ENCODE measurements at regions not wholly inside any gene's neighbourhood (a gene's known extent, or its start where the extent isn't known, plus 50 kb on each side); places are given as distances from the start of the nearest gene placed in this dataset.

DNA sequence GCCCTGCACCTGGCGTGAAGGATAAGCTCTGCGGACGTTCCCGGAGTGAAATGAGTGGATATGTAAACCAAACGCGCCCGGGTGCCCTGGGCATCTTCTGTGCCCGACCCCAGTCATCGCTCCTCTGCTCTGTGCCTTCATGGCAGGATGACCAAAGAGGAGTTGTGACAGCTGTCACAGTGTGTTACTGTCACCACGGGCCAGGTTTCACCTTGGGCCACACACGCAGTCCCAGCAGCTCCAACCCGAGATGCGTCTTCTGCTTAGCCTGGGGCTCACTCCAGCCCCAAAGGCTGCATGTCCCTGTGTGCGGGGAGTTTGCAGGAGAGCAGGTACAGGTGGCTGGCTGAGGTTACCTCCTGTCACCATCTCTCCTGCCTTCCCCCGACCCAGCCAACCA, 311.6 kb downstream of the BMP7 start:
- DNase-seq (ENCODE audit: low read depth in 4 of 4, low spot score in 1 of 4): no peak

DNA sequence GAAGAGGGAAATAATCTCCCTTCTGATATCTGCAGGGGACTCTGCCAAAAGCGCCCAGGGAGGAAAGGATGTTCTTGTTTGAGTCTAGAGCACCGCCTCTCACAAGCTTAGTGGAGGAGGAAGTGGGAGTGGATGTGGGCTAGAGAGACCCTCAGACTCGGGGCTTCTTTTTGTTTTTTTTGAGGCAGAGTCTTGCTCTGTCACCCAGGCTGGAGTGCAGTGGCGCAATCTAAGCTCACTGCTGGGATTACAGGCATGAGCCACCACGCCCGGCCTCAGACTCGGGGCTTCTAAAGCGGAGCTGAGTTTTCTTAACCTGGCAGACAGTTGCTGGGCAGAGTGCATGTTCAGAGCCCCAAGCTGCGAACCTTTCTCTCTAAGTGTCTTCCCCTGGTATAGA, 310.8 kb downstream of the BMP7 start:
- no peak for DNase-seq (ENCODE audit: low read depth in 4 of 4, low spot score in 1 of 4)

DNA sequence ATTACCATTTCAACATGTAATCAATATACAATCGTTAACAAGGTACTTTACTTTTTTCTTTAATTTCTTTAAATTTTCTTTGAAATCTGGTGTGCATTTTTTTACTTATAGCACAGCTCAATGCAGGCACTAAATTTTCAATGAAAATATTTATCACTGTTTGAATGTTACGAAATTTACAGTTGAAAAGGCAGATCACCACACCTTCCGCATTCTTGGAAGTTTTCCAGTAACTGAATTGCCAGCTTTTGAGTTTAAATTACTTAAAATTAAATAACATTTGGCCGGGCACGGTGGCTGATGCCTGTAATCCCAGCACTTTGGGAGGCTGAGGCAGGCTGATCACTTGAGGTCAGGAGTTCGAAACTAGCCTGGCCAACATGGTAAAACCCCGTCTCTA, 309.9 kb downstream of the BMP7 start:
- DNase-seq (ENCODE audit: low read depth in 4 of 4, low spot score in 1 of 4): no peak

DNA sequence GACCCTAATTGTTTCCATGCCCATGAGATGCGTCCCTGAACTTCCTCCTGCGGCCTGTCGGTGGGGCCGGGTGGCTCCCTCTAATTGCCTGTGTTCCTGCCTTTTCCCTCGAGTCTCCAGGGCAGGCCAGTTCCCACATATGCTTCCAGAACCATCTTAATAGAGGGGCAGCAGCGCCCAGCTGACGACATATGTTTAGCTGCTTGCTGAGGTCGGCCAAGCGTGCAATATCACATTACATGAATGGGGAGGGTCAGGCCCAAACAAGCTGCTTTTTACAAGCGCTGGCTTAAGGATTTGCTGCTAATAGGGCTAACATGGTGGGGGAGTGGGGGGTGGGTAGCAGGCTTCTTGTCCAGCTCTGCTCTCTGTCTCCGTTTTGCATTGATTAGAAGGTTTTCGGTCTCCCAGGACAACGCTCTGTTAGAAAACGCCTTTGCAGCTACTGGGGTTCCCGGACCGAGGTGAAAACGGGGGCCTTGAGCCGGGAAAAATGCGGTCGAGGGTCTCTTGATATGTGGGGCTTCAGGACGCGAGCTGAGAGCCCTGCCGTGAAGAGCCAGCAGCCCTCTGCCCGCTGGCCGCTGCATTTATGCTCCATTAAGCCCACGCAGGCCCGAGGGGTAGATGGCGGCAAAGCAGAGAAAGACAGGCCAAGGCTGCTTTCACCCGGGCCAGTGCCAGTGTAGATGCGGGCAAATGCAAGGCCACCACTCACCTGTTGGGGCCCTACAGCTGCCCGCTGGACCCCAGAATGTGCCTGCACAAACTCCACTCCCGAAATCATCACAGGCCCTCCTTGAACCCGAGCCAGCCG, 308.5 kb downstream of the BMP7 start:
- no peak for DNase-seq (ENCODE audit: low read depth in 4 of 4, low spot score in 1 of 4)

DNA sequence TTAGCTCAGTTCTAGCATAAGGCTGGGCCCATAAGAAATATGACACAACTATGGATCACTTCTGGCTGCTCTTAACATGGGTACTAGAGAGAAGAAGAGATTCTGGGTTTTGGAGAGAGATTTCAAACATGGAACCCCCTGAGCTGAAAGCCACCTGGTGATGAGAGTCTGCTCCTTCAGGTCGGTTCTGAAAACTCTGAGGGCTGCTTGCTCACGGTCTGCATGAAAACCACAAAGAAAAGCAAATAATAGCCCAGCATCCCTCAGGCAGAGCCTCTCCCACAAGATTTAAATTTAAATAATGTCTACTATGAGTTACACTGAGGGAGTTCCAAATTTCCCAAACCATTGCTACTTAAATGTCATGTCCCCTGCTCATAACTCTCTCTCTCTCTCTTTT, 301.5 kb downstream of the BMP7 start:
- no peak for DNase-seq (ENCODE audit: low read depth in 4 of 4, low spot score in 1 of 4)

DNA sequence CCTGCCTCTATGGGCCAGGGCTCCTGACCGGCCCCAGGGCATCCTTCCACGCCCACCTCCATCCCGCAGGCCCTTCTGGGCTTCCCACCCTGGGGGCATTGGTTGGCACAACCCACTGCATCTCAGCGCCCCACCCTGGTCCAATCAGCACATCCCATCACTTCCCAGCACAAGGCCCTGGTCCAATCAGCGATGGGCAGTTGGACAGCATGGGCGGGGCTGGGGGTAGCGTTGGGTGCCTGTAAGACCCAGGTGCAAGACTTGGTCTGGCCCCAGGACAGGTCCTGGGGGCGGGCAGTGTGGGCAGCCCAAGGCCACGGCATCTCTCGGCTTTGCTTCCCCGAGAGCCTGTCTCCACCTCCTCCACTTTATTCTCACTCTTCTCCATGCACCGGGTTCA, 298.5 kb downstream of the BMP7 start:
- DNase-seq (ENCODE audit: low read depth in 4 of 4, low spot score in 1 of 4): no peak

DNA sequence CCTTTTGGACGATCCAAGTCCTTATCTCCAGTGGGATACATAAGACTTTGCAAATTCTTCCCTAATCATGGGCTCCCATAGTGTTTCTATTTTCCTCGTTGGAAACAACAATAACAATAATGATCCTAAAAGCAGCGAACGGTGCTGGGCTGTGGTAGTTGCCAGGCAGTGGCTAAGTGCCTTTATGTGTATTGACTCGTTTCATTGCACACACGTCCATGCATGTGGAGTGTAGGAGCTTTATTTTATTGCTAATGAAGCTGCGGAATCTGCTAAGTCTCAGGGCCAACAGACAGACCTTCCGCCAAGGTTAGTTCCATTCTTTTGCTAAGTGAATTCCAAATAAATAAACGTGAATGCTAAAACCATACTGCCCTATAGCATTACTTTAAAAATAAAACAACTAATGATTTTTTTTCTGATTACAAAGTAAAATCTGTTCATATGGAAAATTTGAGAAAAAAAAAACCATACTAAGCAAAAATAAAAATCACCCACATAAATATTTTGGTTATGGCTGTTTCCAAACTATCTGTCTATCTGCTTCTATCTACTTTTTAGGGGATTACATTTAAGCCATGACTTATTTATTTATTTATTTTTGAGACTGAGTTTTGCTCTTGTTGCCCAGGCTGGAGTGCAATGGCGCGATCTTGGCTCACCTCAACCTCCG, 297.9 kb downstream of the BMP7 start:
- no peak for DNase-seq (ENCODE audit: low read depth in 4 of 4, low spot score in 1 of 4)

DNA sequence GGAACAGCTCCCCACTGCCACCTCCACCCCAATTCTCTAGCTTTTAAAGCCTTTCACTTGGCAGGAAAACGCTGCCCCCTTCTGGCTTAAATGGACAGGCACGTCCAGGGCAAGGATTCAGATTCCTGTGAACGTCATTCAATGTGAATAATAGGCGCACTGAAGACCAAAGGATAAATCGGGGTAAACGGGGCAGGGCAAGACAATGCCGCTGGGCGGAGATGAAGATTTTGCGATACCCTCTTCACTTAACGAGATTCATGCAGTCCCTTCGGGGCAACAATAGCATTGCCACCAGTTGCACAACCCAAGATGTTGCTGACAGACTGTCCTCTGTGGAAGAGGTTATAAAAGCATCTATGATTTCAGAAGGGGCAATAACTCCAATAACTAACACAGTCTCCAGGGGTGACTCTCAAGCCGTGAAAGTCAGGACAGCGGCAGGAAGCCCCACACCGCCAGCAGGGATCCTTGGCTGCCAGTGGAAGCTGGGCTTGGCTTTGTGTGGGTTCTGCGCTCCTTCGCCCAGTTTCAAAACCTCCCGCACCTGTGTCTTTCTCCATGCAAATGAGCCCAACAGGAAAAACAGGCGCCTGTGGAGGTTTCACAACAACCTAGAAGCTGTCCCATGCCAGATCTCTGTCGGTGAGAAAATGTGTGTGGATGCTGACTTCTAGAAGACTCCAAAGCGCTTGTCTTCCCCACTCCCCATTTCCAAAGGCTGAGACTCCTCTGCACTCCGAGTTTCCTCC, 291.8 kb downstream of the BMP7 start:
- peak in 1 of 4 experiments; percentile 7 for DNase-seq (ENCODE audit: low read depth in 4 of 4, low spot score in 1 of 4)

DNA sequence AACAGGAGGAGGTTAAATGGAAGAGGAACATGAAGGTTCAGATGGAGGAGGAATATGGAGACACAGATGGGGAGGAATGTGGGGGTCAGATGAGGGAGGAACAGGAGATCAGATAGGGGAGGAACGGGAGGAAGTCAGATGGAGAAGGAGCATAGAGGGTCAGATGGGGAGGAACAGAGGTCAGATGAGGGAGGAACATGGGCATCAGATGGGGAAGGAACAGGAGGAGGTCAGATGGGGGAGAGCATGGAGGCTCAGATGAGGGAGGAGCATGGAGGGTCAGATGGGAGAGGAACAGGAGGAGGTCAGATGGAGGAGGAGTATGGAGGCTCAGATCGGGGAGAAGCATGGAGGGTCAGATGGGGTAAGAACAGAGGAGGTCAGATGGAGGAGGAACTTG, 290.6 kb downstream of the BMP7 start:
- no peak for DNase-seq (ENCODE audit: low read depth in 4 of 4, low spot score in 1 of 4)

DNA sequence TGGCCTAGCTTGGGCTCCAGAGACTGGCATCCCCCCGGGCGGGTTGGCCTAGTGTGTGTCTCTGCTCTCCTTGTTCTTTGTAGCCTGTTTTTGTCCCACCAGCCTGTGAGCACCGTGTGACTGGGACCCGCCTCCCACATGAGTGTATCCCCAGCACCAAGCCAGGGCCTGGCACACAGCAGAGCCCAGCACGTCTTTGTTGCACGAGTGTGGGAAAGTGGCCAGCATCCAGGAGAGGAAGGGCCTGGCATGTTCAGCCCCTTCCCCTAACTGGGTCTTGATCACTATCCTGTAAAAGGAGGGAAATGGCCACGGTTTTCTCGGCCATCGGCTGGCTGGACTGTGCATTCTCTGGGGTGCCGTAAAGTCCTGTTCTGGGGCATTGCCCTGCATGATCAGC, 290.1 kb downstream of the BMP7 start:
- DNase-seq (ENCODE audit: low read depth in 4 of 4, low spot score in 1 of 4): no peak

DNA sequence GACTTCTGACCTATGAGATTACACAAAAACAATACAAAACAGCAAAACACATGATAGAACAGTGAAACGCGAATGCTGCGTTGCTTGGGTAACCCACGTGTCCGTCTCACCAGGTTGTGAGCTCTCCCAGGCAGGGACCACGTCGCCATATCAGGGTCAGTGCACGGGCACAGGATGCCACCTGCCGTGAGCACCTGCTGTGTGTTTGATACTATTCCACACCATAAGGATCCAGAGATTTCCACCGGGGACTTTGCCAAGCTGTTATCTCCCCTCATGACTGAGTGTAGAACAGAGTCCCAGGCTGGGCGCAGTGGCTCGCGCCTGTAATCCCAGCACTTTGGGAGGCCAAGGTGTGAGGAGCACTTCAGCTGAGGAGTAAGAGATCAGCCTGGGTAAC, 288.0 kb downstream of the BMP7 start:
- no peak for DNase-seq (ENCODE audit: low read depth in 4 of 4, low spot score in 1 of 4)

DNA sequence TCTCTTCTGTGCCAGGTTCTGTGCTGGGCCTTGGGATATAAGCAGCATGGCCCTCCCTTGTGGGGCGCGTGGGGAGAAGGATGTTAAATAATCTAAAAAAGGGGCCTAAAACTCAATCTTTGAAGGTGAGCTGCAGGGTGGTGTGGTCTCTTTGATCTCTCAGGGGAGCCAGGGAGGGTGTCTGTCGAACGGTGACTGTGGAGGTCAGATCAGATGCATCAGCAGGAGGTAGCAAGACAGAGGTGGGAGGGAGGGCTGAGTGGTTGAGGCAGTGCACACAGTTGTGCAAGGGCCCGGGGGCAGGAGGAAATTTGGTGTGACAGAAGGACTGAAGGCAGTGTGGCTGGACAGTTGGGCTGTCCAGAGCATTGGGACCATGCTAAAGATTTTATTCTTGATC, 287.3 kb downstream of the BMP7 start:
- no peak for DNase-seq (ENCODE audit: low read depth in 4 of 4, low spot score in 1 of 4)

DNA sequence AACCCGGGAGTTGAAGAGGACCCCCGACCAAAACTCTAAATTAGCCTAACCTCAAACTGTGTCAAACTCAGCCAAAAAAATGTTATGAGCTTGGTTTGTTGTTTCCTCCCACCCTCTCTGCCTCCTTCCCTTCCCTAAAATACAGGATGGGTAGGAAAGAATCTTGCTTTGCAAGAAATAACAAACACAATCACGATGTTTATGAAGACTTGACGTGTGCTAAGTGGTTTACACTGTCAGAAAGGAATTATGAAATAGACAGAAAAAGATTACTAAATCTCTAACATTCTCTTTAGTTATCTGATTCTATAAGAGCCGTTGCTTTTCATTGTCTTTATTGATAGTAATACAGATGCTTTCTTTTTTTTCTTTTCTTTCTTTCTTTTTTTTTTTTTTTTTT, 285.1 kb downstream of the BMP7 start:
- DNase-seq (ENCODE audit: low read depth in 4 of 4, low spot score in 1 of 4): no peak

DNA sequence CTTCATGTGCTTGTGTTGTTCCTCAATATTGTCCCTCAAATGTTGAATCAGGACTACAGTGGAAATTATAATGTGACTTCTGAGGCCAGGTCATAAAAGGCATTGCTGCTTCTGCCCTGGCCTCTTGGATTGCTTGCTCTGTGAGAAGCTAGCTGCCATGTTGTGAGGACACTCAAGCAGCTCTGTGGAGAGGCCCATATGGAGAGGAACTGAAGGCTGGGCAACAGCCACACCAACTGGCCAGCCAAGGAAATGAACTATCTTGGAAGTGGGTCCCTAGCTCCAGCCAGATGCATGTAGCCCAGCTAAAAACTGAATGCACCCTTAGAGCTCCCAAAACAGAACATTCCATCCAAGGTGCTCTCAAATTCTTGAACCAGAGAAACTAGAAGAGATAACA, 282.6 kb downstream of the BMP7 start:
- no peak for DNase-seq (ENCODE audit: low read depth in 4 of 4, low spot score in 1 of 4)

DNA sequence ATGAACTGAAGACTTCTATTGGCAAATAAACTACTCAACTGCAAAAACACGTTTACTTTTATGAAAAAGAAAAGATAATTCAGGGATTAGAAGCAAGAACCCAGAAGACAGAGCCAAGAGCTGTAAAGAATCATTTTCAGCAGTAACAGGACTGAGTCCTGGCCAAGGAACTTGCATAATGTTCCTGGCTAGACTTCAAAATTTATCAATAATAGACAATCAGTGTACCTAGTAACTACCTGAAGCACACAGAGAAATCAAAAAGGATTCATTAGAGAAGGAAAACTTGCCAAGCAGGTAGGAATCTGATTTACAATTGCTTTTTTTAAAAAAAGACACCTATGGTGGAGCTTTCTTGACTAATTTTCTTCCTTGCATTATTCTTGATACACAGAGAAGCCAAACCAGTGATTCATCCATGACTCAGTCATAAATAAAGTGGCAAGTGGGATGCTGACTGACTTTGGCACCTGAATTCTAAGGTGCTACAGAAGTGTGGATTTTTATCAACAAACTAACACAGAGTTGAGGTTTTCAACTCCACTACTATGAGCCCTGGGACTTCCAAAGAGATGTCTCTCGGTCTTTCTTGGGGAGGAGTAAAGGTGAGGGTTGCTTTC, 281.3 kb downstream of the BMP7 start:
- DNase-seq (ENCODE audit: low read depth in 4 of 4, low spot score in 1 of 4): no peak

DNA sequence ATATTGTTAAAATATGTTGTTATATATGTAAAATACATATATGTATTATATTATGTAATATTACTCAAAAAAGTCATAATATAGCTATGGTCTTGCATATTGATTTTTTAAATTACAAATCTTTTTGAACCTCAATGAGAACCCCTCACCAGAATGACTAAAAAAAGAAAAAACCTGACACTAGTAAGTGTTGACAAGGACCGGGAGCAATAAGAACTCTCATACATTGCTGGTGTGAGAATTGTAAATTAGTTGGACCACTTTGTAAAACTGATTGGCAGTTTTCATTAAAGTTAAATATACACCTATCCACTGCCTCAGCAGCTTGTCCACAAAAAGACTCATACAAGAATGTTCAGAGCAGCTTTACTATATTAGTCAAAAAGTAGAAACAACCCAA, 280.0 kb downstream of the BMP7 start:
- DNase-seq (ENCODE audit: low read depth in 4 of 4, low spot score in 1 of 4): no peak

DNA sequence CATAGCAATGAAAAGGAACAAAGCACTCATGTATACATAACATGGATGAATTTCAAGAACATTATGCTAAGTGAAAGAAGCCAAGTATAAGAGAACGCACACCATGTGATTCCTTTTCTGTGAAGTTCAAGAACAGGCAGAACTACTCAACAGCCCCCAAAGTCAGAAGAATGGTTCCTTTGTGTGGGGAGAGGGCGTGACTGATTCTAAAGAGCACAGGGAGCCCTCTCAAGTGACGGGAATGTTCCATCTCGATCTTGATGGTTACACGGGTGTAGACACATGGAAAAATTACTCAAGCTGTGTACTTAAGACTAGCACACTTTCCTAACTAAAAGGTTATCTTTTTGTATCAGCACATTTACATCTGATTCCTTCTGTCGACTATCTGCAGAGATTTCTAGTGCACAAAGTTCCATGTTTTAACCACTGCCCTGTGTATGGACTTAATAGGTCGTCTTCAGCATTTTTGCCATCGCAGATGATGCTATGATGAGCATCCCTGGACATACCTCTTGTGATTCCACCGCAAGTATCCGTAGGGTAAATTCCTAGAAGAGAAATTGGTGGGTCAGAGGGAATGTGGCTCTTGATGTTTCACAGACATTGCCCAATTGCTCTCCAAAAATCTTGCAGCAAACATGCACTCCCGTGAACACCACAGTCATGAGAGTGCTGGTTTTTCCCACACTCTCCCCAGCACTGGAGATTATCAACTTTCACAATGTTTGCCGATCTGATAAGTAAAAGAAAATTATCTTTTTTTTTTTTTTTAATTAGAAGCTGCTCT, 279.3 kb downstream of the BMP7 start:
- no peak for DNase-seq (ENCODE audit: low read depth in 4 of 4, low spot score in 1 of 4)

DNA sequence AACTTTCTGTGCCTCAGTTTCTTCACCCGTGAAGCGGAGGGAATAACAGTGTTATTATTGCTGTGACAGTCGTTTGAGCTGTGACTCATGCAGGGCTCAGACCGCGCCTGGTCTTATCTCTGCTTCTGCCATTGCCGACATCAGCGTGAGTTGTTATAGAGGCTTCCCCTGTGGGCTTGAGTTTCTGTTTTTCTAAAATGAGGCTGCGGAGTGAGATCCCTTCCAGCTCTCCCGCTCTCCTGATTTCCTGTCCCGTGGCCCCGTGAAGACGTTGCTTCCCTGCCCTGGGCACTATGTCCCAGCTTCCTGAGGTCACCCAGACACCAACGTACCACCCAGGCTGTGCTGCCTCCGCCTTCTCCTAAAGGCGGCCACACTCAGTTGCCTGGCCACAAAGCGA, 278.5 kb downstream of the BMP7 start:
- no peak for DNase-seq (ENCODE audit: low read depth in 4 of 4, low spot score in 1 of 4)

DNA sequence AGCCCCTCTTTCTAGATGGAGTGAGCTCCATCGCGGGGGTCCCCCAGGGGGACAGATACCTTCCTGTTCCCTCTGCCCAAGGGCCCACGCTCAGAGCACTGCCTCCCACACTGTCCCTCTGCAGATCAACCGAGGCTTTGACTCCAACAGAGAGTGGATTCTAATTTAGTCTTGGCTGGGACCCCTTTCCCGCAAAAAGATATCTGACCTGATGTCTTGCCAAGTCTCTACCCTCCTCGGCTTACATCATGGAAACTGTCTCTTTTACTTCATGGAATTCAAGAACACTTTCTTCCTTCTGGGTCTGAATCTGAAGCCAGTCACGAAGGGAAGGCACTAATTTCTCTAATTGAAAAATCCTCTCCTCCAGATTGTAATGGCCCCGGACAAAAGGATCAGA, 278.0 kb downstream of the BMP7 start:
- no peak for DNase-seq (ENCODE audit: low read depth in 4 of 4, low spot score in 1 of 4)

DNA sequence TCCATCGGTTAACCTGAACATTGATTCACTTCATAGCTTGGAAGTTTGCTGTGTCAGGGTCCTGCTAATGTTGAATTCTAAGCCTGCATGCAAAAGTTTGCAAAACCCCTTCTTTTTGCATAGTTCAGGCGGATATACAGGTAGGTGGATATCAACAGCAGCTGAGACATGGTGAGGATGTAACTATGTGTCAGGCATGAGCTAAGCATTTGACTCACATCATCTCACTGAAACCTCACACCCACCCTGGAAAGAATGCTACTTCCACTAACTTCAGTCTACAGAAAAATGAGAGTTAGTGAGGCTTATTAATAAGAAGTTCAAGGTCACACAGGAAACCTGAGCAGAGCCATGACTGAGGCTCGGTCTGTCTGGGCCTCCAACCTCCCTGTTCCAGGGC, 276.9 kb downstream of the BMP7 start:
- no peak for DNase-seq (ENCODE audit: low read depth in 4 of 4, low spot score in 1 of 4)

DNA sequence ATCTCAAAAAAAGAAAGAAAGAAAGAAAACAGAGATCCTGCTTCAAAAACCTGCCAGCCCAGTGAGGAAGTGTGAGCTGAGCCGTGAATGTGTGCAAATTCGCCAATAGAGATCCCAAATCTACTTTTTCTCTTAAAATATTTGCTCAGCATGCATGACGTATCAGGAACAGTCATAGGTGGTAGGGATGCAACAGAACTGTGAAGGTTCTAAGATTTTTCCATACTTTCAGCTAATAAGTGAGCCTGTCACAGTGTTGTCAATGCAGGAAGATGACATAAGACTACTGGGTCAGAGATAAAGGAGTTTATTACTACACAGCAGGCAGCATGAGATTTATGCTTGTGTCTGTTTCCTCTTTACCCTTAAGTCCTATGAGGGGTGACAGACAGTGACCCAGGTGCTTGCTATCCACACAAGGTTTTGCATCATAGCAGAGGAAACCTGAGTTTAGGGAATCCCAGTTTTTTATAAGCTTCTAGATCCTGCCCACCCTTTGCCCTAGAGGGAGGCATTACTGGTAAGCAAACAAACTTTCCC, 273.4 kb downstream of the BMP7 start:
- DNase-seq (ENCODE audit: low read depth in 4 of 4, low spot score in 1 of 4): no peak

All from stimulated activated CD4-positive, alpha-beta T cell treated with anti-CD3 and anti-CD28 coated beads, Interleukin-1b, Interleukin-23, amount 100 ng/mL, for 24 hours (primary cell).